GM19351 (cell line): ENCODE measurements at regions not wholly inside any gene's neighbourhood (a gene's known extent, or its start where the extent isn't known, plus 50 kb on each side); places are given as distances from the start of the nearest gene placed in this dataset.
"Not testable (repeated sequence)": the region's sequence is repeated elsewhere in the genome, so short reads cannot be mapped to it uniquely, and the experiment has no call there.

Experiments used
- ATAC-seq: cut with Tn5 transposase; IDR thresholded peaks from one replicate; pipeline ENCODE4 v1.9.1; 2021; ENCODE audit warnings: mild to moderate bottlenecking, moderate library complexity; ENCODE audit not compliant: unreplicated experiment

DNA sequence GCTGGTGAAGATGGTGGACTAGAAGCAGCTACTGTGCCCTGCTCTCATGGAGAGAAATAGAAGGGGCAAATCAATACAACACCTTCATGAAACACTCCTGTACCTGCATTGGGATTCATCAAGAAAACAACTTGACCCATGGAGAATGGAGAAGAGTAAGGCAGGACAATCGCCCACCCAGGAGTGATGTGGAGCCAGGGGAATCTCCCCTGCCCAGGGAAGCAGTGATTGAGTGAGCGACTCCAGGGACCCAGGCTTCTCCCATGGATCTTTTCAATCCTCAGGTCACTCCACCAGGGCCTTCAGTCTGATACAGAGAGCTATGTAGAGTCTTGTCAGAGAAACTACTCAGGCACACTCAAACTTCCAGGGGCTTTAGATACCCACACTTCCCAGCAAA, 161.9 kb upstream of the DYRK2 start:
- no peak for ATAC-seq

DNA sequence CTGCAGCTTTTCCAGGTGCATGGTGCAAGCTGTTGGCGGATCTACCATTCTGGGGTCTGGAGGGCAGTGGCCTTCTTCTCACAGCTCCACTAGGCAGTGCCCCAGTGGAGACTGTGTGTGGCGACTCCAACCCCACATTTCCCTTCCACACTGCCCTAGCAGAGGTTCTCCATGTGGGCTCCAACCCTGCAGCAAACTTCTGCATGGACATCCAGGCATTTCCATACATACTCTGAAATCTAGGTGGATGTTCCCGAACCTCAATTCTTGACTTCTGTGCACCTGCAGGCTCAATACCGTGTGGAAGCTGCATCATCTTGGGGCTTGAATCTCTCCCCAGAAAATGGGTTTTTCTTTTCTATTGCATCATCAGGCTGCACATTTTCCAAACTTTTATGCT, 160.2 kb upstream of the DYRK2 start:
- ATAC-seq = not testable (repeated sequence)

DNA sequence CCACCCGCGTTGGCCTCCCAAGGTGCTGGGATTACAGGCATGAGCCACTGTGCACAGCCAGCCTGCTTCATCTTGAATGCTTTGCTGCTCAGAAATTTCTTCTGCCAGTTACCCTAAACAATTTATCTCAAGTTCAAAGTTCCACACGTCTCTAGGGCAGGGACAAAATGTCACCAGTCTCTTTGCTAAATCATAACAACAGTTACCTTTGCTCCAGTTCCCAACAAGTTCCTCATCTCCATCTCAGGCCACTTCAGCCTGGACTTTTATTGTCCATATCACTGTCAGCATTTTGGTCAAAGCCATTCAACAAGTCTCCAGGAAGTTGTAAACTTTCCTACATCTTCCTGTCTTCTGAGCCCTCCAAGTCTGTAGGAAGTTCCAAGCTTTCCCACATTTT, 159.5 kb upstream of the DYRK2 start:
- ATAC-seq = no peak

GRCh38 chr12:67496581-67496980, 152.0 kb upstream of the DYRK2 start:
- no peak for ATAC-seq

DNA sequence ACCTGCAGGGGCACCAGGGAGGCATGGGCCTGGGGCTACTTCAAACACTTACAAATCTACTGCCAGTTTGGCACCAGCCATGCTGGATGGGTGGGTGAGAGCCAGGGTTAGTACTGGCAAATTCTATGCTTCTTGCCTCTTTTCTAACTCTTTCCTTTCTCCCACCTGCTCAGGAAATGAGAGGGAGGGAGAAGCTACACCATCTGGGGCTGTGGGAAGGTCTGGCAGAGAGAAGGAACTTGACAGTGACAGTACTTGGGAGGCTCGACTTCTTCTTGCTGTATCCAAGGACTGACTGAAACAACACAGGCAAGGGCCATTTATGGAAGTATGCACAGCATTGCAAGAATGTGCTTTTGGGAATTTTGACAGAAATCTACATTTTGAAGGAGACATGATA, 149.6 kb upstream of the DYRK2 start:
- ATAC-seq = no peak

DNA sequence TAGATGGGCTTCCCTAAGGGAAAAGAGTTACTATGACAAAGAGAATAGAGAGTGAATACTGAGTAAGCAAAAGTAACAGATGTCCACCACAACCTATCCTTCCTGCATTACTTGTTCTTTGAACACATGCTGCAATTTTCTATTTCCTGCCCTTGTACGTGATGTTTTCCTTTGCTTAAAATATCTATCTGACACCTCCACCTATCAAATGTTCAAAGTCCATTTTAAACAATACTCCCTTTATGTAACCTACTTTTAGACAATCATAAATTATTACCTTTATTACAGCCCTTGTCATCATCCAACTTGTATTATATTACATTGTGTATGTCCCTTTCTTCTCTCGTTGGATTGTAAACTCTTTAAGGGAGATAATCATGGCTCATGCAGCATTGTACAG, 147.2 kb upstream of the DYRK2 start:
- no peak for ATAC-seq

- ATAC-seq = no peak
Measured at GRCh38 chr12:67504026-67504425, 144.5 kb upstream of the DYRK2 start.

DNA sequence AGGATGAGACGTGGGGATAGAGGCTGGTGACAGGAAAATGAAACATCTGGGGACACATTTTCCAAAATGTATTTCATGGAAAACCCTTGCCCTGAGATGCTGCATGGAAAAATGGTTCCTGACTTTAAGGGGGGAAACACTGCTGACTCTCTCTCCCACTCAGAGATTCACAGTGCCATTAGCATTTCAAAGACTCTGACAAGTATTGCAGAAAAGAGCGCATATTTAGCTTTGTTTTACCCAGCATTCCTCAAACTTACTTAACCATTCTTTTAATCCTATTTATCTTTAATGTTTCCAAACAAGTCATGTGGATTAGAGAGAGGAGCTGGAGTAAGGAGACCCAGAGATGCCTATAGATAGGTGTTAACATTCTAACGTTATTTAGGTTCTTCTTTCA, 141.8 kb upstream of the DYRK2 start:
- ATAC-seq = no peak

GRCh38 chr12:67508830-67509229, 139.7 kb upstream of the DYRK2 start:
- no peak for ATAC-seq

DNA sequence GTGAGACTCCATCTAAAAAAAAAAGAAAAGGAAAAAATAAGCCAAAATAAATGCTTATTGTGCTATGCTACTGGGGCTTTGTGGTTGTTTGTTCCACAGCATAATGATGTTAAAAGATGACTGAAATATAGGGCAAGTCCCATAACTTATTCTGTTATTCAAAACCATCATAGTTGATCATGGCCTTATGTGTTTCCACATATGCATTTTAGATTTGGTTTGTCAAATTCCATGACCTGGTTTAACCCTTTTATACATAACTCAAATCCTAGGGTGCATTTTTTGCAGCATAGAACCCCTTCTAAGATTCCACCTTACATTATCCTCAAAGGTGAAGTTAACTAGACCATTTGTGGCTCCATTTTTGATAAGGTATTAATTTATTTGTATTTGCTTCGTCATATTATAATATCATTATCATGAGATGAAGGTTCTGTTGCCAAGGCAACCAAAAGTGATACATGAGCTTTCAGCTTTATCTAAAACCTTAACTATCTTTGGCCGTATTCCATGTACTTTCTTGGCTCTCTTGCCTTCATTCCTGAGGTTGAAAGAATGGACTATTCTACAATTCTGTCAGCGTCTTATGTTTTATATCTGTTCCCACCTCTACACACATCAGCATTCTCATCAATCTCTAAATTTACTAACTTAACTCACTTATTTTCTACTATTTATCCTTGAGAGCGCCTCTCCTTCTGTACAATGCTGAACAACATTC, 138.7 kb upstream of the DYRK2 start:
- no peak for ATAC-seq

DNA sequence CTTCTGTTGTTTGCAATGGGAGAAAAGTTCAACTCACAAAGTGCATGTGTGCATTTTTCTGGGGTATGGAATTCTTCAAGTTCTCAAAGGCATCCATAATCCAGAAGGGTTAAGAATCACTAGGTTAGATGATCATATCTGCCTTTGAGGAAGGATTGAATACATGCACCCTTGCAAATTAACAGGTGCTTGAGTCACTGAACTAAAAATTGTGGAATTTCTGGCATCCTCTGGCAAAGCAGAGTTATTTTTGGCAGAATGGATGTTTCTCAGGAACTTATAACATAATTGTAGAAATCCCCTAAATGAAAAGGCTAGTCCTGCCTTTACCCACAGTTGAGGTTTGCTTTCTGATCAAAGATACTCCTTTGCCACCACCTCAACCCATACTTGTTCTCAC, 136.5 kb upstream of the DYRK2 start:
- no peak for ATAC-seq

- ATAC-seq = no peak
Measured at GRCh38 chr12:67514502-67514901, 134.0 kb upstream of the DYRK2 start.

GRCh38 chr12:67515679-67516340, 132.7 kb upstream of the DYRK2 start:
- peak; percentile 93 for ATAC-seq

DNA sequence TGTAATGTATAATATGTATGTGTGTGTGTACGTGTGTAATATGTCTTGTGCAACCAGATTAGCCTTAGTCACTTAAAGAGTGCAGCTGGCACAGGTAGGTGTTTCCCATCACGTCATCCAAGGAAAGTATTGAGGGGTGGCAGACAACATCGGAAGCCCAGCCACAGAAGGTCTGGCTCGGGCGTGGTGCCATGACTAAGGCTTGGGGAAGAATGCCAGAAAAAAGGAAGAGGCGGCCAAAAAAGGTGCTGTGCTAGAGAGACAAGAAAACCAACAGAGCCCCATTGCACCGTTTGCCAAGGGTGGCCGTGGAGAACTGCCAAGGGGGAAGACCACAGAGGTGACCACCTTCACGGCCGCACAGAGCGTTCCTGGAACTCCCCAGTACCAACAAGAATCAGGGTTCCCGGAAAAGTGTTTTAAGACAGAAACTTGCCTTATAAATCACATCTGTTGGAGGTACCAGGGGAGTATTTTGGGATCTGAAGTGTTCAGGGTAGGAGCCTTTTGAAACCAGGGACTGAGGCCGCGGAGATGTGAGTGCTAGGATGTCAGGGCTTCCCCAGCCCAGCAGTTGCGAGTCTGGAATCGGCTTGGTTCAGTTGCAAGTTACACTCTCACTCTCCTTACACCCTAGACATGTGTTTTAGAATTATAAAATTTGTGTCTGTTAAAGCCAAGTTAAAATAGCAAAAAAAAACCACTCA, 131.2 kb upstream of the DYRK2 start:
- ATAC-seq = no peak

DNA sequence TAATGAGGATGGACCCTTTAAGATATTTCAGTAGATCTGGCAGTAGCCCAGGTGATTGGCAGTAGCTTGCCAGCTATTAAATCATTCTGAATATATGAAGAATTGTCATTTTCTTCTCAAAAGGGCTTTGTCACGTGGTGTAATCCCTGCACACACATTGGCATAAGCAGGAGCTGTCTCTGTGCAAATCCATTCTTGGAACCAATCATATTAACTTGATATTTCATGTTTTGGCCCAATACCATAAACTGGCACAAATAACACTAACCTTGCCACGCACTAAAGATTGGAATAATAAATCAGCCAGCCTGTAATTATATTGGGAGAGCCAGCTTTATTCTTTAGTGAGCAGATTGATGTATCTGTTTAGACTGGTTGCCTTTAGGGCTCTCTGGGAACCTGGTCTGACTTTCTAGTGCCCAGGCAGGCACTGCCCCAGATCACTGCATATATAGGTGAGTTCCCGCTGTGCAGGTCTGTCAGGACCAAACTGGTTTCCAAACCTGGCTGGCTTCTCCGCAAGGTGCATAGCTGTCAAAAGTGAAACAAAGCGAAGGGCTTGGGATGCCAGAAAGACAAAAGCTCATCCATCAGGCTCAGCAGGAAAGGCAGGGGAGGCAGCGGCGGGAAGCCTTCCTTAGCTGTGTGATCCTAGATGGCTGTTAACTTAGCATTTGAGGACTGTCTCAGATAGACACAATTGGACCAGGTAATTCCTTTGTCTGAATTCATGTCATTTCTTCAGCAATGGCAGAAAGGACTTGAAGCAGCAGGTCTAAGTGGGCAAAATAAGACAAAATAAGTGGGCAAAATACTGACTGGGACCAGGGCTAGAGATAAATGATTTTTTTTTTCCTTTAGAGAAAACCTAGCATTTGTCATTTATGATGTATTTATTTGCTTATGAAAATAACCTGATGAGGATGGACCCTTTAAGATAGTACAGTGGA, 128.8 kb upstream of the DYRK2 start:
- ATAC-seq = no peak

DNA sequence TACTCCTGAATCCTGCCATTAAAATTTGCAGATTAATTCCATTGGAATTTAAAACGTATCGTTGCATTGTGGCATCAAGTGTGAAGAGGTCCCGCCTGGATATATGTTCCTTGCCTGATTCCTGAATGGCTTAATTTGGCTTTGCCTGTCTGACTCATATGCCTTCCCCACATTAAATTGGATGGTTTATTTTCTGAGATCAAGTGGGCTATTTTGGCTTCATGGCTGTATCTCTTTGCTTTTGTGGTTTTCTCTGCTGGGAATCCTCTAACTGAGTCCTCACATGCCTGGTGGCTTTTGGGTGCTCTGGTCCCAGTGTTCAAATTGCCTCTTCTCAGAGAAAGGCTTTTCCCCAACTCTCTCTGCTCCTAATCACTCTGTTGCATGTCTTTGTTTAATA, 127.9 kb upstream of the DYRK2 start:
- ATAC-seq = no peak

GRCh38 chr12:67522222-67522621, 126.3 kb upstream of the DYRK2 start:
- ATAC-seq = no peak

DNA sequence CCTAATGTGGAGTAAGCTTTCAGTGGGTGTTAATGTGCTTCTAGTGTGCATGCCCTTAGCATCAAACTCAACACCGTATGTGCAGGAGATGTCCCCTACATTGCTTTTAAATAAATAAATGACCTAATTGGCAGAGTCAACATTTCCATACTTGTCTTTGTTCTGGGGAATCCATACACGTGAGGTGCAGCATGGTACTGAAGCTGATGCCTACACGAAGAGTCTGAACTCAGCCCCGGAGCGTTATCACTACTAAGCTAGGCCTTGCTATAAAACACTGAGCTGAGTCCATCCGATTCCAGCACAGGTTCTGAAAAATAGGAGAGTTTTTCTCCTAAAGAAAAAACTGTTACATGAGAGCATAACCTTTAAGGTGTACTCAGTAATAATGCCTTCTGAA, 125.0 kb upstream of the DYRK2 start:
- no peak for ATAC-seq

- ATAC-seq = no peak
Measured at GRCh38 chr12:67524861-67525616, 123.5 kb upstream of the DYRK2 start.

- ATAC-seq = no peak
Measured at GRCh38 chr12:67525617-67525884, 123.0 kb upstream of the DYRK2 start.

- ATAC-seq = no peak
Measured at GRCh38 chr12:67526129-67526528, 122.4 kb upstream of the DYRK2 start.
